HG02588 (cell line): ENCODE measurements at regions not wholly inside any gene's neighbourhood (a gene's known extent, or its start where the extent isn't known, plus 50 kb on each side); places are given as distances from the start of the nearest gene placed in this dataset.
"Not testable (repeated sequence)": the region's sequence is repeated elsewhere in the genome, so short reads cannot be mapped to it uniquely, and the experiment has no call there.

Experiments used
- ATAC-seq: cut with Tn5 transposase; IDR thresholded peaks from one replicate; pipeline ENCODE4 v1.9.1; 2021; ENCODE audit warnings: mild to moderate bottlenecking, moderate library complexity; ENCODE audit not compliant: unreplicated experiment

GRCh38 chr15:38930851-38931572 lies 366.4 kb upstream of the RASGRP1 start:
- ATAC-seq: no peak

- no peak for ATAC-seq
Observed at GRCh38 chr15:38941399-38941953, 376.9 kb upstream of the RASGRP1 start.

- ATAC-seq: no peak
Observed at GRCh38 chr15:38944536-38944935, 379.9 kb upstream of the RASGRP1 start.

GRCh38 chr15:38945551-38946298 lies 381.1 kb upstream of the RASGRP1 start:
- no peak for ATAC-seq

- no peak for ATAC-seq
Observed at GRCh38 chr15:38954090-38954489, 389.5 kb upstream of the RASGRP1 start.

- no peak for ATAC-seq
Observed at GRCh38 chr15:38961456-38961855, 396.8 kb upstream of the RASGRP1 start.

GRCh38 chr15:38961931-38962330 lies 397.3 kb upstream of the RASGRP1 start:
- ATAC-seq: no peak

- no peak for ATAC-seq
Observed at GRCh38 chr15:38972831-38973230, 408.2 kb upstream of the RASGRP1 start.

GRCh38 chr15:38975282-38975990 lies 410.8 kb upstream of the RASGRP1 start:
- no peak for ATAC-seq

- ATAC-seq: no peak
Observed at GRCh38 chr15:38991126-38991525, 426.5 kb upstream of the RASGRP1 start.

- ATAC-seq: no peak
Observed at GRCh38 chr15:38991701-38992100, 427.1 kb upstream of the RASGRP1 start.

GRCh38 chr15:38992506-38992905 lies 427.9 kb upstream of the RASGRP1 start:
- ATAC-seq: no peak

GRCh38 chr15:38992930-38993329 lies 428.3 kb upstream of the RASGRP1 start:
- ATAC-seq: no peak

GRCh38 chr15:38994310-38994709 lies 429.7 kb upstream of the RASGRP1 start:
- no peak for ATAC-seq

- ATAC-seq: no peak
Observed at GRCh38 chr15:38996111-38996631, 431.6 kb upstream of the RASGRP1 start.

- ATAC-seq: no peak
Observed at GRCh38 chr15:38997841-38998240, 433.2 kb upstream of the RASGRP1 start.

GRCh38 chr15:39000008-39000734 lies 435.6 kb upstream of the RASGRP1 start:
- ATAC-seq: no peak

GRCh38 chr15:39009740-39010139 lies 445.1 kb upstream of the RASGRP1 start:
- ATAC-seq: no peak

- ATAC-seq: not testable (repeated sequence)
Observed at GRCh38 chr15:39011066-39011465, 446.5 kb upstream of the RASGRP1 start.

- no peak for ATAC-seq
Observed at GRCh38 chr15:39013262-39013661, 448.6 kb upstream of the RASGRP1 start.

- no peak for ATAC-seq
Observed at GRCh38 chr15:39014682-39015081, 450.1 kb upstream of the RASGRP1 start.
